Karpas-422 (cell line): ENCODE measurements at regions not wholly inside any gene's neighbourhood (a gene's known extent, or its start where the extent isn't known, plus 50 kb on each side); places are given as distances from the start of the nearest gene placed in this dataset.

Experiments
- DNase-seq: peaks from one replicate; pipeline ENCODE4 v3.0.0-alpha.2; 2015
- H2AFZ ChIP-seq: fragments of 200-600 bp; sonication (generic); 2 replicates; pipeline ENCODE4 v1.6.1; 2014; ENCODE audit warnings: antibody characterized with exemption, low read length, mixed read lengths
- H3K27ac ChIP-seq: fragments of 200-600 bp; sonication (generic); 2 replicates; pipeline ENCODE4 v1.5.1; 2014; ENCODE audit warnings: mild to moderate bottlenecking, low read length, moderate library complexity
- H3K27me3 ChIP-seq: fragments of 200-600 bp; sonication (generic); 2 replicates; pipeline ENCODE4 v1.6.1; 2014; ENCODE audit warnings: low read length, mixed read lengths
- H3K36me3 ChIP-seq: fragments of 200-600 bp; sonication (generic); 2 replicates; pipeline ENCODE4 v1.6.1; 2014; ENCODE audit warnings: low read length, mixed read lengths; ENCODE audit not compliant: insufficient read depth
- H3K4me1 ChIP-seq: fragments of 200-600 bp; sonication (generic); 2 replicates; pipeline ENCODE4 v1.6.1; 2014; ENCODE audit warnings: mild to moderate bottlenecking, low read length, mixed read lengths
- H3K4me2 ChIP-seq: fragments of 200-600 bp; sonication (generic); 2 replicates; pipeline ENCODE4 v1.6.1; 2014; ENCODE audit warnings: low read length, low read depth, mild to moderate bottlenecking; ENCODE audit not compliant: poor library complexity, severe bottlenecking
- H3K4me3 ChIP-seq: fragments of 200-600 bp; sonication (generic); 2 replicates; pipeline ENCODE4 v1.5.1; 2014; ENCODE audit warnings: mild to moderate bottlenecking, antibody characterized with exemption, low read length, mixed read lengths
- H3K79me2 ChIP-seq: fragments of 200-600 bp; sonication (generic); 2 replicates; pipeline ENCODE4 v1.6.1; 2014; ENCODE audit warnings: mild to moderate bottlenecking, low read length, mixed read lengths
- H3K9ac ChIP-seq: fragments of 200-600 bp; sonication (generic); 2 replicates; pipeline ENCODE4 v1.6.0; 2014; ENCODE audit warnings: low read length
- H3K9me2 ChIP-seq: fragments of 200-600 bp; sonication (generic), shearing (Covaris generic); replicated peaks from 2 replicates; pipeline ENCODE4 v1.6.0; 2014; ENCODE audit warnings: mild to moderate bottlenecking, low read length, moderate library complexity; ENCODE audit not compliant: insufficient read depth
- H3K9me3 ChIP-seq: fragments of 300-700, 200-600 bp; sonication (generic); 2 replicates; pipeline ENCODE4 v1.6.1; 2014; ENCODE audit warnings: low read length, mixed read lengths
- H4K20me1 ChIP-seq: fragments of 200-600 bp; sonication (generic); 2 replicates; pipeline ENCODE4 v1.6.1; 2014; ENCODE audit warnings: mild to moderate bottlenecking, antibody characterized with exemption, low read length, low read depth; ENCODE audit not compliant: insufficient read depth

GRCh38 chr7:42742318-42742717, 169.6 kb downstream of the C7orf25 start:
- H3K9me3 ChIP-seq, result no peaks in the 10 kb centered on the region
- H3K4me1 ChIP-seq, result no peaks in the 10 kb centered on the region
- no peak overlapping the region for H3K4me2 ChIP-seq

DNA sequence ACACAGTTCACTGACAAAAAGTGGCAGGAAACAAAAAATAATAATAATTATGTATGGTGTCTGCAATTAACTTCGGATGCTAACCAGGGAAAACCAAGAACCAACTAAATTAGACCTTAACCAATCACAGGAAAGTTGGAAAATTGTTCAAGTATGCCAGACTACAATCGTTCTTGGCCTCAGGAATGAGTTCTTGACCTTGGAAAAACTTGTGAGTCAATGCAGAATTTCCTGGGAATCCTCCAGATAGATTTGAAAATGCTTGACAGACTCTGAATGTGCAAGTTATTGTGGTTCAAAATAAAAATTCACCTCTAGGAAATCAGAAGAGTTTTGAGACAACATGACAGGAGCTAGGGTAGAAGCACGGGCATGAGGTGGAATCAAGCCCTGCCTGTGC, 171.5 kb downstream of the C7orf25 start:
- Histone ChIP-seq H3K27ac (no peak overlapping the region), H2AFZ (no peak overlapping the region), H3K9me2 (no peaks in the 10 kb centered on the region), H3K36me3 (no peaks in the 10 kb centered on the region), H3K79me2 (no peaks in the 10 kb centered on the region), H3K27me3 (no peaks in the 10 kb centered on the region), H4K20me1 (no peaks in the 10 kb centered on the region), H3K9me3 (no peaks in the 10 kb centered on the region), H3K9ac (no peak overlapping the region), H3K4me2 (no peak overlapping the region), H3K4me1 (no peaks in the 10 kb centered on the region), H3K4me3 (no peak overlapping the region)
- DNase-seq, result no peak

More at GRCh38 chr7:42742318-42742717, 169.6 kb downstream of the C7orf25 start:
- no peak overlapping the region for H2AFZ ChIP-seq
- H3K27me3 ChIP-seq, result no peaks in the 10 kb centered on the region
- no peak overlapping the region for H3K9ac ChIP-seq
- no peaks in the 10 kb centered on the region for H3K36me3 ChIP-seq
- H3K9me2 ChIP-seq, result no peaks in the 10 kb centered on the region
- H3K4me3 ChIP-seq, result no peak overlapping the region
- no peak overlapping the region for H3K27ac ChIP-seq
- H4K20me1 ChIP-seq, result no peaks in the 10 kb centered on the region
- no peak for DNase-seq
- no peaks in the 10 kb centered on the region for H3K79me2 ChIP-seq

DNA sequence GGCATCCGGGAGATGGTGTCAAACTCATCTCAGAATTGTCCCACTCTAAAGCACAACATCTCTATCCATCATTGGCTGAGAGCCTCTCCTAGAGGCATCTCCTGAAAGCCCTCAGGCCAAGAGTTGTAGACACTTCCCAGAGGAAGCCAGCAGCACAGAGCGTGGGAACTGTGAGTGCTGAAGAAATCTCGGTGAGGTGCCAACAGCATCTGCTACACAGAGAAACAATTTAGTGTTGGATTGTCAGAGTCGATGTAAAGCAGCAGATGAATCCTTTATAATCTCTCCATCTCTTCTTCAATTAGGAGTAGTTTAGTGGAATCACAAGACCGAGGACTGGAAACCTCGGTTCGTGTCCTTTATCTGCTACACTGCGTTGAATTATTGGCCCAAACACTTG, 172.2 kb downstream of the C7orf25 start:
- no peaks in the 10 kb centered on the region for H3K27me3 ChIP-seq
- no peak overlapping the region for H3K4me2 ChIP-seq
- no peaks in the 10 kb centered on the region for H3K79me2 ChIP-seq
- H3K9me3 ChIP-seq, result no peaks in the 10 kb centered on the region
- H3K4me3 ChIP-seq, result no peak overlapping the region
- no peaks in the 10 kb centered on the region for H3K9me2 ChIP-seq
- no peaks in the 10 kb centered on the region for H3K4me1 ChIP-seq
- no peak overlapping the region for H3K27ac ChIP-seq
- H3K9ac ChIP-seq, result no peak overlapping the region
- H4K20me1 ChIP-seq, result no peaks in the 10 kb centered on the region
- DNase-seq, result no peak
- H2AFZ ChIP-seq, result no peak overlapping the region
- no peaks in the 10 kb centered on the region for H3K36me3 ChIP-seq

- Histone ChIP-seq H3K4me1 (no peaks in the 10 kb centered on the region), H3K79me2 (no peaks in the 10 kb centered on the region), H3K27ac (no peak overlapping the region), H3K9ac (no peak overlapping the region), H3K36me3 (no peaks in the 10 kb centered on the region), H3K9me2 (no peaks in the 10 kb centered on the region), H3K4me2 (no peak overlapping the region), H3K4me3 (no peak overlapping the region), H2AFZ (no peak overlapping the region), H4K20me1 (no peaks in the 10 kb centered on the region), H3K9me3 (no peaks in the 10 kb centered on the region), H3K27me3 (0 out of 2 replicates have a peak, but pooled peaks cover 1% of the 10 kb centered on the region)
- DNase-seq, result no peak
These were observed 174.9 kb downstream of the C7orf25 start for GRCh38 chr7:42736931-42737330.

DNA sequence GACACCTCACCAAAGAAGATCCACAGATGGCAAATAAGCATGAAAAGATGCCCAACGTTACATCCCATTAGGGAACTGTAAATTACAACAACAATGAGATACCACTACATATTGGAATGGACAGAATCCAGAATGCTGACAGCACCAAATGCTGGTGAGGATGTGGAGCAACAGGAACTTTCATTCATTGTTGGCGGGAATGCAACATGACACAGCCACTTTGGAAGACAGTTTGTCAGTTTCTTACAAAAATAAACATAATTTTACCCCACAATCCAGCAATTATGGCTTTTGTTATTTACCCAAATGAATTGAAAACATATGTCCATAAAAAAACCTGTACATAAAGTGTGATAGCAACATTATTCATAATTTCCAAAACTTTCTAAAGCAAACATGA, 176.8 kb downstream of the C7orf25 start:
- Histone ChIP-seq H2AFZ (no peak overlapping the region), H3K27ac (no peak overlapping the region), H4K20me1 (no peaks in the 10 kb centered on the region), H3K79me2 (no peaks in the 10 kb centered on the region), H3K4me3 (no peak overlapping the region), H3K9ac (no peak overlapping the region), H3K4me1 (no peaks in the 10 kb centered on the region), H3K36me3 (no peaks in the 10 kb centered on the region), H3K27me3 (0 out of 2 replicates have a peak, but pooled peaks cover 3% of the 10 kb centered on the region), H3K4me2 (no peak overlapping the region), H3K9me2 (no peaks in the 10 kb centered on the region), H3K9me3 (no peaks in the 10 kb centered on the region)
- no peak for DNase-seq

- no peak overlapping the region for H2AFZ ChIP-seq
- H3K4me1 ChIP-seq, result no peaks in the 10 kb centered on the region
- H3K79me2 ChIP-seq, result no peaks in the 10 kb centered on the region
- H4K20me1 ChIP-seq, result no peaks in the 10 kb centered on the region
- H3K4me3 ChIP-seq, result no peak overlapping the region
- no peak overlapping the region for H3K27ac ChIP-seq
- no peak overlapping the region for H3K9ac ChIP-seq
- H3K9me2 ChIP-seq, result no peaks in the 10 kb centered on the region
- no peak overlapping the region for H3K4me2 ChIP-seq
- no peak for DNase-seq
- 0 out of 2 replicates have a peak, but pooled peaks cover 3% of the 10 kb centered on the region for H3K27me3 ChIP-seq
- H3K9me3 ChIP-seq, result no peaks in the 10 kb centered on the region
- no peaks in the 10 kb centered on the region for H3K36me3 ChIP-seq
These were observed 177.3 kb downstream of the C7orf25 start for GRCh38 chr7:42734568-42734967.

GRCh38 chr7:42733040-42733439, 178.8 kb downstream of the C7orf25 start:
- no peaks in the 10 kb centered on the region for H3K9me2 ChIP-seq

DNA sequence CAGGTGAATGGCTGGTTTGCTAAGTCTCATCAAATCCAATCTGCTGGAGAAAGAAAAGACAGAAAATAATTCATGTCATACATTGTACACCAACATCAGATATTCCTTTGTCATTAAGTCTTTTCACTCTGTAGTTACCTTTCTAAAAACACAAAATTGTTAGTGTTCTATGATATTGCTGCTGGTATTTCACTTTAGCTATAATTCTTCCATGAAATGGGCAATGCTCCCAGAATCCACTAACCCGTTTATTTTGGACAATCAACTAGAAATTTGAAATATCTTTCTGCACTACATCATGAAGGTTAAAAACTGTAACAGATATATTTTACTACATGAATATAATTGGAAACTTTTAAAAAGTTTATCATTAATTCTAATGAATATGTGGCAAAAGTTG, 181.3 kb downstream of the C7orf25 start:
- 0 out of 2 replicates have a peak, but pooled peaks cover 3% of the 10 kb centered on the region for H3K27me3 ChIP-seq
- no peaks in the 10 kb centered on the region for H3K9me2 ChIP-seq
- no peak for DNase-seq
- no peak overlapping the region for H3K9ac ChIP-seq
- H4K20me1 ChIP-seq, result no peaks in the 10 kb centered on the region
- no peak overlapping the region for H3K4me2 ChIP-seq
- H3K4me1 ChIP-seq, result no peaks in the 10 kb centered on the region
- no peaks in the 10 kb centered on the region for H3K36me3 ChIP-seq
- H3K27ac ChIP-seq, result no peak overlapping the region
- no peak overlapping the region for H3K4me3 ChIP-seq
- no peaks in the 10 kb centered on the region for H3K9me3 ChIP-seq
- H3K79me2 ChIP-seq, result no peaks in the 10 kb centered on the region
- H2AFZ ChIP-seq, result no peak overlapping the region

More at GRCh38 chr7:42733040-42733439, 178.8 kb downstream of the C7orf25 start:
- Histone ChIP-seq H3K36me3 (no peaks in the 10 kb centered on the region), H3K27ac (no peak overlapping the region), H3K9ac (no peak overlapping the region), H3K4me3 (no peak overlapping the region), H3K4me2 (no peak overlapping the region), H4K20me1 (no peaks in the 10 kb centered on the region), H3K79me2 (no peaks in the 10 kb centered on the region), H3K4me1 (no peaks in the 10 kb centered on the region), H3K27me3 (0 out of 2 replicates have a peak, but pooled peaks cover 3% of the 10 kb centered on the region), H3K9me3 (no peaks in the 10 kb centered on the region), H2AFZ (no peak overlapping the region)
- no peak for DNase-seq
